CD4-positive, alpha-beta T cell treated with Interferon alpha-2 for 1 hour (primary cell): ENCODE measurements at regions not wholly inside any gene's neighbourhood (a gene's known extent, or its start where the extent isn't known, plus 50 kb on each side); places are given as distances from the start of the nearest gene placed in this dataset.

ENCODE experiments used
- DNase-seq, 2 donors: peaks; one replicate each; pipeline ENCODE4 v3.0.0-alpha.2; 2020 to 2022

DNA sequence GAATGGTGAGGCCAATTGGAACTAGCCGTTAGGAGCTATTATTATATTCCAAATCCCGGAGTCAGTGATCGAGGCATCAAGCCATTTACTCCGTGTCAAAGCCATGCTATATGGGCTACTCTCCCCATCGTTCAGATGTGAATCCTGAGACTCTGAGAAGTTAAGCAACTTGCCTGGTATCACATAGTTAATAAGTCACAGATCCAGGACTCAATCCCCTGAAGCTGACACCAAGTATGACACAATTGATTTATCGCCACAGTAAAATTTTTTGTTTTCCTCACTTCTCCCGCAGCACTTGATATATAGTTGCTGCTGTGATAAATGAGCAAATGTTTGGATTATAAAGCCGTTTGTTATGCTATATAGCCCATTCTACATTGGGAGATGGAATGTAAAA is 50.8 kb upstream of the TSHZ2 start:
- no peak for DNase-seq

DNA sequence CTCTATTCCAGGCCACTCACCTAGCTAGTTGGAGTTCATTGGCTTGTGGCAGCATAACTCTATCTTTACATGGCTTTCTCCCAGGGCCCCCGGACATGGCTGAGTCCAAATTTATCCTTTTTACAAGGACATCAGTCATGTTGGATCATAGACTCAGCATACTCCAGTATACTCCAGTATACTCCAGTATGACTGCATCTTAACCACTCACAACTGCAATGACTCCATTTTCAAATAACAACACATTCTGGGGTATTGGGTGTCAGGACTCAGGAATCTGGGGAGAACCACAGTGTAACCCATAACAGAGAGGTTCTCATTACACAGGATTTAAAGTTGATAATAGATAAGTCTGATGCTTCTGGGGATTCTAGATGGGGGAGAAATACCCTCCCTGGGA is 53.8 kb upstream of the TSHZ2 start:
- DNase-seq, result no peak

DNA sequence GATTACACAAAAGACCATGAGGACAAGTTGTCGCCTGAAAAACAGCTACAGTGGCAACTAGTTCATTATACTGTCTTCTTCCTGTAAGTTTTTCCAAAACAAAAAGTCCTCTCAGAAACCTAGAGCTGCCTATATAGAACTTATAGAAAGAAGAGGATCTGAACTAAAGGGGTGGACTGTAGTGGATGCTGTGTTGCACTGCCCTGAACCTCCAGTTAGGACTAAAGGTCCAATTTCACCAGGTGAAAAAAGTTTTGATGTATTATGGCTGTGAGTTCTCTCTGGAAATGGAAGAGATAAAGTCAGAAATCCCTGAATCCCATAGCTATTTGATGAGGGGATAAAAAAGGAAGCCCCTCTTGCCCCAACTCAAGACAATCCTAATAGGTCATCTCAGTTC is 56.6 kb upstream of the TSHZ2 start:
- no peak for DNase-seq

DNA sequence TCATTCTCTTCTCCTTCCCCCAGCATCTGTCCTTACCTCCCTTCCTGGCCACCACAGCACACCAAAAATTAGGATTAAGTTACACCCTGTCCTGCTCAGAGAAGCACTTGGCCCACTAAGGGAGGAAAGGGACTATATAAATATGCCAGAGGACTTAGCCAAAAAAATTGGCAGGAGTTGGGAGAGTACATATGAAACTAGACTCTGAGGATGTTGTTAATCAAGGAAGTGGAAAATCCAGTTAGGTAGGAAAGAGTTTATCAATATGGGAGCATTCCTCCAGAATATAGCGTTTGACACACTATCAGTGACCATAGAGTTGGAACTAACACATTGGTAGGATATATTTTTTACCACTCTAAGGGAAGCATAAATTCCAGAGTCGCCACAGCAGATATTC is 57.3 kb upstream of the TSHZ2 start:
- no peak for DNase-seq

DNA sequence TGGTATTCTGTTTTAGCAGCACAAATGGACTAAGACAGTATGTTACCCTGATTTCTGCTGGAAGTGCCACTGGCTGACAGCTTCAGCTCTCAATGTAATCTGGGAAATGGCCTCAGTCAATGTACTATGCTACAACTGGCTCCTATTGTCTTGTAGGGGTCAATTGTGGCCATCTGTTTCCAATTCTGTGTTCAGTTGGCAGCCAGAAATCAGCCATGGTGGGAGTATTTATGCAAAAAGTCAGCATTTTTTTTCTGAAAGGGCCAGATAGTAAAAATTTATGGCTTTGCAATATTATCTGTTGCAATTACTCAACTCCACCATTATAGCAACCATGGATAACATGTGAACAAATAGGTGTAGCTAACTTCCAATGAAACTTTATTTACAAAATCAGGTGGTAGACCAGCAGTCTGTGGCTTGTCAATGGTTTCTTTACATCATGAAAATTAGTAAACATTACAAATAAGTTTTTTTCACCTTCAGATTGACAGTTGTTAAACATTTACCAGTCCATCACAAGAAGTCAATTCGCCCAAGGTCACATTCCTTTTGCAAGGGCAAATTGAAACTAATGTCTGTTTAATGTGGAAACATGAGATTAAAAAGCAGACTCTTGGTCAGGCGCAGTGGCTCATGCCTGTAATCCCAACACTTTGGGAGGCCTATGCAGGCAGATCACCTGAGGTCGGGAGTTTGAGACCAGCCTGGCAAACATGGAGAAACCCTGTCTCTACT is 58.3 kb upstream of the TSHZ2 start:
- DNase-seq, result no peak

DNA sequence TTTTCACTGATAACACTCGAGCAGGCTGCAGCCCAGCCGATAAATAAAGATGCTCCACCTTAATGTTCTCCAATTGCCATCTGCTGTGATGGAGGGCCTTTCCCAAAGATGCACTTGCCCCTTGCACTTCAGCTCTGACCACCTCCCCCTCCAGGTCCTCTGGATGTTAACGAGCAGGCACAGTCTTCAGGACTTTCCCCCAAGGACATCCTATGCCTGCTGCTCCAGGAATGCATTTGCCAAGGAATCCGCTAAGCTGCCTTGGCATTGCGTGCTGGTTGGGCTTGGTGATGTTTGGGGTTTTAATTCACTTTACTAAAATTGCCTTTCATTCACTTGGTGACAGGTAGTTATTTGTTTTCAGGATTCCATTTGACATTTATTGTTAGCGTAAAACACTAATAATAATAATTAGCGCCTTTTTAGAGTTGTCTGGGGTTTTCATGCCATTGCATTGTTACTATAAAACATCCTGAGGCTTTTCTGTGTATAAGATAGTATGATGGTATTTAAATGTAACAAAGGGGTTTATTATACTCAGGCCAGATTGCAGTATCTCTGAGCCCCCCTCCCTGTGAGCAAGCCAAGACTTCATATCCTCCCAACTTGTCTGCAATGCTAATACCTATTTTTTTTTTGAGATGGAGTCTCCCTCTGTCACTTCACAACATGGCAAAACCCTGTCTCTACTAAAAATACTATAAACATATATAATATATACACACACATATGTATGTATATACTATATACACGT is 66.7 kb upstream of the TSHZ2 start:
- no peak for DNase-seq

DNA sequence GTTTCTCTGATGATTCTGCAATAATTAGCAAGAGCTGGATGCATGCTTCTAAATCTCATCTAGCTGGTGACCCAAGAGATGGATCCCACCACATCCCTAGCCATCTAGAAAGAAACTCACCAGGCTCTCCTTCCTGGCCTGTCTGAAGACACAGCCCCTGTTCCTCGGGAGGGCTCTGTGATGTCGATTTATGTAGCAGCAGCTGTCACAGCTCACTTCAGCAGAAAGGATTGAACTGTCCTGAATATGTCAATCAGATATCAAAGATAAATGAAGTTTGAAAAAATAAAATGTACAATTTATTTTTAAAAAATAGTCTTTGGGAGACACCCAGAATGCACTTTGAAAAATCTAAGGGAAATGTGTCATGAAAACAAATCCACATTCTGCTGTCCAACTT is 67.3 kb upstream of the TSHZ2 start:
- no peak for DNase-seq

DNA sequence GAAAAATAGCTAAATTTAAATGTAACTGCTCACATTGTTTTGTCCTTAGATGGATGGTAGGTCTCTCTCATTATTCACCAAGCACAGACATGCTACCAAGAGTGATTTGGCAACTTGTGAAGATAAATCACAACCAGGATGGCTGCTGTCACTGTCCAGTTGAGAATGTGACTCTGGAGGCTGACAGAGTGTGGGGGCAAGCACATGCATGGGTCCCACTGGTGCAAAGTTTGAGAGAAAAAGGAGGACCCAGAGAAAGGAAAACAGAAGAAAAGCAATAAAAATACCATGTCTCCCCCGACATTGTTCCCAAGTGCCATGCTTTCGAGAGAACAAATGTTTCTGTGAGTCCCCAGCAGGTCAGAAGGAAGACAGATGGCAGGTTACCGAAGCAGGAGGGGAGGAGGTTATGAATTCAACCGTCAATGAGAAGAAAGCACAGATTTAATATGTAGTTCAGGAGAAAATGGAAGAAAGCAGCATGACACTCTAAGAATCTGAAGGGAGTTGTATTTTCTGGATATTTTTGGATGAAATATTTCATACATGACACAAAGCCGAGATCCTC is 73.0 kb upstream of the TSHZ2 start:
- DNase-seq, result no peak

DNA sequence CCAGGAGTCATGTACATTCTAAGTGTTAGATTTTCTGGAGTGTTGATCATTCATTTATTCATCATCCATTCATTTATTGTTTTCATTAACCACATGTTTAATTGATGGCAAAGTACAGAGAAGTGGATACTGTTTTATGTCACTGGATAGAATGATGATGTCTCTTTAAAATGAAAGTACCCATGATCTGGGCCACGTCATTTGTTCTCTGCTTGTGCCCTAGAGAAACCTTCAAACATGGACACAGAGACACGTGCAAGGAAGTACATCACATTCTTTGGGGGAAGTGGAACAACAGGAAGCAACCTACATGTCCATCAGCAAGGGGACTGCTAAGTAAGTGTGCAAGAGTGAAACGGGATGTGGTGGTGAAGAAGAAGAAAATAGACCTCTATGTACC is 75.8 kb upstream of the TSHZ2 start:
- DNase-seq, result no peak

DNA sequence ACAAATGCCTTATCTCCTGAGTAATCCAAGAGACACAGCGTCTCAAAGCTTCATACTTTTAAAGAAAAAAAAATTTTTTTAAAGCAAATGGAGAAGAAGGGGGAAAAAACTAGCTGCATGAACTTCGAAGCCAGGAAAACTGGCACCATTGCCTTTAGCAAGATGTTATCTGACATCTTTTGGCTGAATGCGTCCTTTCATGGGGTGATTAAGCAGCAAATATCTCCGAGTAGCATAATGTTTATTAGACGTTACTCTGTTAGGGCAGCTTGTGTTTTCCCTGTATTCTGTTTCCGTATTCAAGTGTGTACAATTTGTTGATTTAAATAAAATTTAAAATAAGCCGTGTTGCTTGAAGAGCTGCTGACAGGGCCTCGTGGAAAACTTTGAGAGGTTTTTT is 76.5 kb upstream of the TSHZ2 start:
- DNase-seq, result no peak

DNA sequence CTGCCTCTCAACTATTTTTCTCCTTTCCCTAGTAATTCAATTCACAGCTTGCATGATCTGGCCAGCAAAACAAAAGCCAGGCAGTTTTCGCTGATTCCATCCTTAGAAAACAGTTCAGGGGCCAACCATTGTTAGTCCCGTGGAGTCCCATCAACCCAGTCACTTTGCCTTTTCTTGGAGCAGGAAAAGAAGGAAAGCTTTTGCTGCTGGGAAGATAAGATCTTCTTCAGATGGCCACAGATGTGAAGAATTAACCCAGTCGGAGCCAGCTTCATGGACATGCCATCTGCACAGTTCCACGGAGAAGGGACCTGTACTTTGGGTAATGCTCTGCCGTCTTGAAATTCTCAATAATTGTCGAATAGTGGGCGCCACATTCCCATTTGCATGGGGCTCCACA is 76.9 kb upstream of the TSHZ2 start:
- no peak for DNase-seq

DNA sequence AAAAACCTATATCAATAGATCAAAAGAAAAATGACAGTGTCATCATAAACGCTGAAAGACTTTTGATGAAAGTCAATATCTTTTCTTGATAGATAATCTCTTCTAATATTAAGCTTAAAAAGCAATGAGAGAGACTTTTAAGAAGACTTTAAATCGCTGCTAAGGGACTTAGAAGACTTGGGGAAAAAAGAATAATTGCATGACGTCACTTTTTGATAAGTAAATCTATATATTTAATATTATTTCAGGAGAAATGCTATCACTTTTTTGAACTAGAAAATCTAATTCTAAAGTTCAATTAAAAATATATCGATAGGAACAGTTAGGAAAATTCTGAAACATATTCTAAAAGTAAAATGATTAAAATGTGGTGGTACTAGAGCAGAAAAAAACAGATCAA is 78.7 kb upstream of the TSHZ2 start:
- no peak for DNase-seq

DNA sequence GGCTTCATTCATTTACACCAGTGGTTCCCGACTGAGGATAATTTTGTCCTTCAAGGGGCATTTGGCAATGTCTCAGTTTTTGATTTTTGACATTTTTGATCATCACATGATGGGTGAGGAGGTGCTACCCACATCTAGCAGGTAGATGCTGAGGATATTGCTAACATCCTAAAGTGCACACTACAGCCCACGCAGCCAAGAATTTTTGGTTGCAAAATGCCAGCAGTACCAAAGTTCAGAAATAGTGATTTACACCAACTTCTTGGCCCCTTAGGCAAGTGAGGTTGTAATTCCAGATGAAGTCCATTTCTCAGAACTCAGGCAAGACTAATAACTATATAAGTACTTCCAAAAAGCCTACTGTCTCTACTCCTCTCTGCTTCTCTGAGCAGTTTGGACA is 80.1 kb upstream of the TSHZ2 start:
- DNase-seq, result no peak

DNA sequence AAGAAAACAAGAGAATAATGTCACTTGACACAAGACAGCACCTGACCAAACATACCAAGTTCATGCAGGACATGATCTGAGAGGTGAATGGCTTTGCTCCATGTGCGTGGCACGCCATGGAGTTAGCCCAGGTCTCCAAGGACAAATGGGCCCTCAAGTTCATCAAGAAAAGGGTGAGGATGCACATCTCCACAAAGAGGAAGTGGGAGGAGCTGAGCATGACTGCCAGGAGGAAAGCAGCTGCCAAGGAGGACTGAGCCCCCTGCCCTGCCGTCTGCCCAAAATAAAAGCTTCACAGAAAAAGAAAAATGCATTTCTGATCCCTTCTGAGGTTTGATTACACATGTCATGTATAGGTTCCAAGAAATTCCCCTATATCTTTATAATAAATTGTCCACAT is 82.0 kb upstream of the TSHZ2 start:
- DNase-seq, result no peak

DNA sequence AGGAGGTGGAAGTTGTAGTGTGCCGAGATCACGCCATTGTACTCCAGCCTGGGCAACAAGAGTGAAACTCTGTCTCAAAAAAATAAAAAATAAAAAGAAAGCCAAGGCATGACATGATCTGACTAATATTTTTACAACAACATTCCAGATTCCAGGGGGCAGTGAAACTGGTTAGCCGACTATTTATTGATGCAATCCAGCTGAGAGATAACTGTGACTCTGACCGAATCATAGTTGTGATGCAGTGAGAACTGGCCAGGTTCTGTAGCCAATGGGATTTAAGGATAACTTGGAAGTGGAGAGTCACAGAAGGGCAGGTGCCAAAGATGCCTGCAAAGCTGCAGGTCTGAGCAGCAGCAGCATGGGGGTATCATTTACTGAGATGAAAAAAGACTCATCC is 82.9 kb upstream of the TSHZ2 start:
- no peak for DNase-seq

DNA sequence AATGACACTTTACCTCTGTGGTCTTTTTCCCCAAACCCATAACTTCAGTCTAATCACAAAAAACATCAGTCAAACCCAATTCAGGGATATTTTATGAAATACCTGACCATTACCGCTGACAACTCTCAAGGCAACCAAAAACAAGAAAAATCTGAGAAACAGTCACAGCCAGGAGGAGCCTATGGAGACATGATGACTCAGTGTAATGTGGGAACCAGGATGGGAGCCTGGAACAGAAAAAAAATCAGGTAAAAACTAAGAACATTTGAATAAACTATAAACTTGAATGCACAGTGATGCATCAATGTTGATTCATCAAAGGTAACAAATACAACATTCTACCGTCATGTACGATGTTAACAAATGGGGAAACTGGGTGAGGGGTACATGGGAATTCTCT is 84.1 kb upstream of the TSHZ2 start:
- no peak for DNase-seq

DNA sequence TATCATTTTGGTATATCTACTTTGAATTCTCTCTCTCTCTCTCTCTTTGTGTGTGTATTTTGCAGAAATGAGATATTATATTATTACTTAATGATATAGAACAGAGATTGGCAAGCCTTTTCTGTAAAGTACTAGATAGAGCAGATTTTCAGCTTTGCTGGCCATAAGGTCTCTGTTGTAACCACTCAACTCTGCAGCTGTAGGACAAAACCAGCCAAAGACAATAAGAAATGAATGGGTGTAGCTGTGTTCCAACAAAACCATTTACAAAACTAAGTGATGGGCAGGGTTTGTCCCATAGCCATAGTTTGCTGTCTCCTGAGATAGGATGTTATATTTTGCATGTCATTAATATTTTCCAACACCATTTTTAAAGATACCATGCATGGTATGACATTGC is 91.2 kb upstream of the TSHZ2 start:
- no peak for DNase-seq

DNA sequence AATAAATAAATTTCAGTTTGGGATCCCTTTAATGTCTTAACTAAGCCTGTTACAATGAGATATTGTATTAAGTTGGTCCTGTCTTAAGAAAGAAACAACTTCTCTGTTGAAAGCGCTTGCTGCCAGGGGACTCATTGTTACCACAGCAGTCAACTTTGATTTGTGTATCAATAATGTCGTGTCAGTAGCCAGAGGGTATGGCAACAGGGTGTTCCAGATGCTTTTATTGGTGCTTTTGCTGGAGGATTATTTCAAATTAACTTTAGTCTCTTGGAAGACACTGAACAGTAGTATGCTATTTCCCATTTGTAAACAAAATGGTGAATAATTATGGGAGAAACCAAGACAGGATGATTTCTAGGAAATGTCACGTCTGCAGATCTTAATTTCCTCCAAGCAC is 91.9 kb upstream of the TSHZ2 start:
- DNase-seq, result no peak

DNA sequence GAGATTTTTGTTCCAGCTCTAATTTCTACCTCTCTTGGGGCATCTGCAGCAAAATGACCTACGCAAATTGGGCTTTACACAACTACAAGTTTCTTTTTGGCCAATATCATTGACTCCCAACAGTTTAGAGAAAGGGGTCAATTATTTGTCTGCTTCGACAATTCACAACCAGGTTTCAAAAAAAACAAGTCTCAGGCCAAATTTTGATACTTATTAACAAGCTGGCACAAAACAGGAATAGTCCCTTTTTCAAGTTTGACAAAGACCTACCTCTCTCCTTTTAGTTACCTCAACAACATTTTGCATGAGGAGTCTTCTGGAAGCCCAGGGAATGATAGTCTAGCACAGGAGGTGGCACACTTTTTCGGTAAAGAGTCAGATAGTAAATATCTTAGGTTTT is 97.9 kb upstream of the TSHZ2 start:
- DNase-seq, result no peak

DNA sequence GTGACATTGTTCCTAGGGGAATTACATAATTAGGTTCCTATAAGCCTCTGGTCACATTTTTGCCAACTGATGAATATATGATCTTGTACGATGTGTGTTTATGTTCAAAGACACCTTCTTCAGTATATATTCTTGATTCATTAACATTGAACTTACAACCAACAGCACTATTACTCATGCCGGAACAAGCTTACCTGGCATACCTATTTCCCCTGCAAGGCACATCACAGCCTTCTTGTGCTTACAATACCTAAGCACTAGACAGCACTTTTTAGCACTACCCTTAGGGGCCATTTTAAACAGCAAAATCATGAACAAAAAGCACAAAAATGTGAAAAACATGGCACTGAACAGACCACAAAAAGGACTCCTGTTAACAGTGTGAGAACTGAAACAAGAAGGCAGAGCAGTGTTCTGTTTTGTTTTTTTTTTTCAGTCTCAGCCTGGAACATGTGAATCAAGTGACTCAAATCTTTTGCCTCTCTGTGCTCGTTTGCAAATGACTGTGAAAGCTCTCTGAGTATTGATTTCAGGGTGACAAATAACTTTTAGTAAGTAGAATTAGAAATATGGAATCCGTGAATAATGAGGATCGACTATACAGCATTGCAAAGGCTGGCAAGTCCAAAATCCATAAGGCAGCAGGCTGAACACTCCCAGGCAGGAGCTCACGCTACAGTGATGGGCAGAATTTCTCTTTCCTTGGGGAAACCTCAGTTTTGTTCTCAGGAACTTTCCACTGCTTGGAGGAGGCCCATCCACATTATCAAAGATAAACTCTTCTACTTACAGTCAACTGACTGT is 102.3 kb upstream of the TSHZ2 start:
- DNase-seq, result no peak

DNA sequence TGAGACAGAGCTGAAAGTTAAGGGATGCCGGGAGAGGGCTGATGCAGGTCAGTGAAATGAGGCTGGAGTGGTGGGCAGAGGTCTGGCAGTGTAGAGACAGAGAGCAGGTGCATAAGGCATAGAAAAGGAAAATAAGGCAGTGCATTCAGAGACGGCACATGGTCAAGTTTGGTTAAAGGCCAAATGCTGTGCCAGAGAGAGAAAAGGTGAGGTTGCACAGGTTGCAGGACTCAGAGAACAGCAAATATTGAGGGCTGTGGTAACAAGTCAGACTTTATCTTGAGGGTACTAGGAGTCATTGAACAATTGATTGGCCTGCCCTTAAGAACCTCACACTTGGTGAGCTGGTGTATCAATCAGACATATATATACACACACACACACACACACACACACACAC is 102.9 kb upstream of the TSHZ2 start:
- no peak for DNase-seq

DNA sequence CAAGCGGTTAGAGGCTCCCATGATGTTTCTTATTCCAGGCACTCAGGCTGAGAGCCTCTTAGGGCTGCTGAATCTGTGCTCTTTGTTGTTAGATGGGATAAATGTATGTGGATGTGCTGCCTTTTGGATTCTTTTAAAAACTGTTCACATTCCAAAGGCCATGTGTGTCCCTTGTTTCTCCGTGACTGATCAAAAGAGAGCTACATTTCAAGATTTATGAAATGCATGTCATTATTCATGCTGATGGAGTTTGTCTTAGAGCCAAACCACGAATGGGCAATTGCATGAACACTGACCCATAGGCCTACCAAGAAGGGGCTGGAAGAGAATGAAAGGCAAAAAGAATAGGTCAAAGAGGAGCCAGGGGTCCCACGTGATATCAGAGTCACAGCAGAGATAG is 104.9 kb upstream of the TSHZ2 start:
- no peak for DNase-seq

DNA sequence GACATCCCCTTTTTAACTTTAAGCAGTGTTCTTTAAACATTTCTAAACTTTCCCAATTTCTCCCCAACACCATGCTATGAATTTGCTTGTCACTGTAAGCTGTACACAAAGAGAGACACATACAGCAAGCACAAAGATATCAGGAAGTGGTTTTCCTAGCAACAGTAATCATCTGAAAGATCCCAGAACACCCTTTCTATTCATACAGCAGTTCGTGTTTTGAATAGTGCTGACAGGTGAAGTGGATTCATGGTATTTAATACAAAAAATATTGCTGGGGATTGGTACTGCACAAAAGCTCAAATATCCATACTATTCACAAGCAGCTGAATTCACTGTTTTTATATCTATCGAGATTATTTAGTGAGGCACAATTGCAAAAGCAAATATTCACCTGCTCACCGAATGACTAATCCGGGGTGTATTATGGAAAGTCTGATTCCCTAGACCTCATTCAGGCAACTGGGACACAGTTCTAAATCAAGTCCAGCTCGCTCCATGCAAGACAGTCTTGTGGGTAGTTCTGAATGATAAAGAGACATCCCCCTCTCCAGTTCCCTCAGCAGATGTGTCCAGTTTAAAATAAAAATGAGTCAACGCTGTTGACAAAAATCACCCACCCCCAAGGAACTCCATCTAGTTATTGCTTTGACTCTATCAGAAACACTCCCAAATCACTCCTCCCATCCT is 107.1 kb upstream of the TSHZ2 start:
- DNase-seq, result no peak
